AG04449 (cell line): ENCODE measurements at regions not wholly inside any gene's neighbourhood (a gene's known extent, or its start where the extent isn't known, plus 50 kb on each side); places are given as distances from the start of the nearest gene placed in this dataset.

Experiments
- CTCF ChIA-PET: fragments of 350-600 bp; formaldehyde crosslinking; extraction: SDS; loops from one replicate; lab custom pipeline; 2021; ENCODE audit warnings: antibody characterized with exemption; lab: Yijun Ruan, JAX
- POLR2A ChIA-PET: fragments of 400-600, 350-600 bp; formaldehyde crosslinking; extraction: SDS; loops from one replicate; lab custom pipeline; 2020; ENCODE audit warnings: antibody characterized with exemption, inconsistent platforms; lab: Yijun Ruan, JAX
- DNase-seq: peaks from one replicate; pipeline ENCODE4 v3.0.0-alpha.2; 2010; ENCODE audit warnings: low read depth, low spot score
- H3K4me3 ChIP-seq: 2 replicates; pipeline ENCODE4 v1.5.1; 2011; ENCODE audit warnings: low read depth, mild to moderate bottlenecking, control low read depth, low read length
- TF ChIP-seq, protein P1 (sequence below): IDR thresholded peaks from one replicate; pipeline ENCODE4 v1.5.1; 2011; ENCODE audit warnings: mild to moderate bottlenecking, moderate library complexity, low read length, control low read depth, inconsistent platforms; ENCODE audit not compliant: insufficient read depth; ENCODE audit errors: missing control alignments

DNA sequence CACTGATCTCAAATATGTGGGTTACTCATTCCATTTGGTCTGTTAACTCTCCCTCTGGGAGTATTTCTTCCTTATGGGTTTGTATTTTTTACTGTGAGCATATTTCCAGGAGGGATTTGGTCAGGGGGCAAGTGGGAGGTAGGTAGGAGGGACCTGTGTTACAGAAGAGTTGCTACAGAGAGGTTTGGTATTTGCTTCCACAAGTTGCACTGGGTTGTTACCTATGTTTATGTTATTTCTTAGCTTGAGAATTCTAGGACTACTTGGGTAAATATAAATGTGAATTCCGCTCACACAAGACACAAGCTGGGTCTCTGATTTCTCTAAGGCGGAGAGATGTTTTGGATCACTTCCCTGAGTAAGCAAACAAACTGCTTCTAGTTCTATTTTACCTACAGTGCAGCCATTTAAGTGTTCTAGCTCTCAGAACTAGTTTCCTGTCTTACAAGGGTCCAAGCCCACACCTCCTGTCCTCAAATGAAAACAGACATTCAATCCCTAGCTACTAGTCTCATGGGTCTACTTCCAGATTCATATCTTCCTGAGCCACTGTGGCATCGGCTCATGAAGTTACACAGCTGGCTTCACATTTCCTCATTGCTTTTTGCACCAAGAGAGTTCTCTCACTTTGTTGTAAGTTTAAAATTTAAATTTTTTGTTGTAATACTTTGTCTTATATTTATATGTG is 75.4 kb upstream of the PPP1R3C start:
- ChIA-PET POLR2A (no interaction called here), CTCF (interaction anchor here (1.0 to 1.6 kb wide), 3 partner anchors 15 to 305 kb away, joined by 3 to 6 read pairs (median 3); no protein-coding TSS in a partner anchor)
- DNase-seq = no peak
- TF ChIP-seq, protein P1, sequence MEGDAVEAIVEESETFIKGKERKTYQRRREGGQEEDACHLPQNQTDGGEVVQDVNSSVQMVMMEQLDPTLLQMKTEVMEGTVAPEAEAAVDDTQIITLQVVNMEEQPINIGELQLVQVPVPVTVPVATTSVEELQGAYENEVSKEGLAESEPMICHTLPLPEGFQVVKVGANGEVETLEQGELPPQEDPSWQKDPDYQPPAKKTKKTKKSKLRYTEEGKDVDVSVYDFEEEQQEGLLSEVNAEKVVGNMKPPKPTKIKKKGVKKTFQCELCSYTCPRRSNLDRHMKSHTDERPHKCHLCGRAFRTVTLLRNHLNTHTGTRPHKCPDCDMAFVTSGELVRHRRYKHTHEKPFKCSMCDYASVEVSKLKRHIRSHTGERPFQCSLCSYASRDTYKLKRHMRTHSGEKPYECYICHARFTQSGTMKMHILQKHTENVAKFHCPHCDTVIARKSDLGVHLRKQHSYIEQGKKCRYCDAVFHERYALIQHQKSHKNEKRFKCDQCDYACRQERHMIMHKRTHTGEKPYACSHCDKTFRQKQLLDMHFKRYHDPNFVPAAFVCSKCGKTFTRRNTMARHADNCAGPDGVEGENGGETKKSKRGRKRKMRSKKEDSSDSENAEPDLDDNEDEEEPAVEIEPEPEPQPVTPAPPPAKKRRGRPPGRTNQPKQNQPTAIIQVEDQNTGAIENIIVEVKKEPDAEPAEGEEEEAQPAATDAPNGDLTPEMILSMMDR = no peak
- H3K4me3 ChIP-seq = no peak overlapping the region

DNA sequence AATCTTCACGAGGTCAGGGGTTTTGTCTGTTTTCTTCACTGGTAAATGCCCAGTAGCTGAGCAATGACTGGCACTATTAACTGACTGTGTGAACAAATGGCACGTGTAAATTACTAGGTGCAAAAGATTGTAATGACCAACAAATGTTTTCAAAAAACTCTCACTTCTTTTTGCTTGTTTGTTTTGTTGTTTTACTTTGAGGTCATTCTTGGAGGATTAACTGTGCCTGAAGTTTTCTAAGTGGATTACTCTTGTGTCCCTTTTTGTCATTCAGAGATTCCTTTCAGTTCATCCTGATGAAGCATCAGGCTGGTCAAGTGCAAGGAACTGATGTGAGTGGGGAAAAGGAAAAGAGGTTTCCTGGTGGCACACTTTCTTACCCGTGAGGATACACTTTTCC is 74.4 kb upstream of the PPP1R3C start:
- TF ChIP-seq, protein P1 = no peak
- POLR2A ChIA-PET = no interaction called here
- H3K4me3 ChIP-seq = no peak overlapping the region
- DNase-seq = no peak
- CTCF ChIA-PET = interaction anchor here (1.0 kb wide), 1 partner anchor 71 kb away, joined by 3 read pairs; no protein-coding TSS in a partner anchor

DNA sequence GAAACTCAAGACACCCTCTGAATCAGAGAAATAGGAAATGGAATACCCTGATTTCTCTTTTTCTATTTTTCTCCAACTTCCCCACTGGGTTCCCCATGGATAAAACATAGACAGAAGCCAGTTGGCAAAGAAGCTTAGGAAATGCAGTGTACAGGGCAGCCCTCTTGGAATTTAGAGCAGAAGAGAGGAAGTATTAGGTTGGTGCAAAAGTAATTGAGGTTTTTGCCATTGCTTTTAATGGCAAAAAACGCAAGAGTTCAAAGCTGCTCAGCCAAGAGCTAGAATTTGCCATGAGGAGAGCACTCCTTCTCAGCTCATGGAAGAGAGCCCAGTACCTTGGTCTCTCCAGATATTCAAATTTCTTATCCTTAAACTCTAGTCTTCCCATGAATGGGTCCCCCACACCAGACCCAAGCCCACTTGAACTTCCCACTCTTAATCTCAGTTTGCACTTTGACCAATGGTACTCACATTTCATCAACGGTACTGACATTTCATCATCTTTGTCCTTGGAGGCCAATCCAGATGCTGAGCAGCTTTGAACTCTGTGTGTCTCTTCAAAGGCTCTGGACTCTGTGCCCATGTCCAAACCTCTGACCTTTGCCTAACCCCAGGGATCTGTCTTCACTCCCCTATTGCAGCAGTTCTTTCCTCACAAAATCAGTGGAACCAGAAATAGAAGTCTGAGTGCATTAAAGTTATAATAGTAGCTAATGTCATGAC is 73.2 kb upstream of the PPP1R3C start:
- H3K4me3 ChIP-seq = no peak overlapping the region
- no peak for DNase-seq
- CTCF ChIA-PET = interaction anchor here (0.9 to 1.4 kb wide), 2 partner anchors 11 to 12 kb away, joined by 3 to 4 read pairs; no protein-coding TSS in a partner anchor
- TF ChIP-seq, protein P1 = no peak
- POLR2A ChIA-PET = no interaction called here

DNA sequence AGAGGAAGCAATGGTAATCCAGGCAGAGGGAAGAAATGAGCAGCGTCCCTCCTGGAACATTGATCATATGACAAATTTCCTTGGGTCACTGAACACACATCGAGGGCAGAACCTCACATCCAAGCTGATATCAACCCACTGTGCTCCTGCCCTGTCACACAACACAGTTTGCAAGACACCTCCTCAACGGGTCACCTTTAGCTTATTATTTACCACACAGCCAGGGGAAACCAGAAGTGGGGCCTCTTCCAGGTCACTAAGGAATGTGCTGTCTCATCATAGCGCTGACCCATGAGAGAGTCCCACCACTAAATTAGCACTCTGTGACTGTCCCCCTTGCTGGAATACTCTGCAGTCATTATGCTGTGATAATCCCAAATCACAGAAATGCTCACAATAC is 69.7 kb upstream of the PPP1R3C start:
- TF ChIP-seq, protein P1 = no peak
- ChIA-PET CTCF (interaction anchor here (1.0 to 1.2 kb wide), 2 partner anchors 9 to 10 kb away, joined by 3 read pairs; no protein-coding TSS in a partner anchor), POLR2A (no interaction called here)
- no peak overlapping the region for H3K4me3 ChIP-seq
- DNase-seq = no peak

DNA sequence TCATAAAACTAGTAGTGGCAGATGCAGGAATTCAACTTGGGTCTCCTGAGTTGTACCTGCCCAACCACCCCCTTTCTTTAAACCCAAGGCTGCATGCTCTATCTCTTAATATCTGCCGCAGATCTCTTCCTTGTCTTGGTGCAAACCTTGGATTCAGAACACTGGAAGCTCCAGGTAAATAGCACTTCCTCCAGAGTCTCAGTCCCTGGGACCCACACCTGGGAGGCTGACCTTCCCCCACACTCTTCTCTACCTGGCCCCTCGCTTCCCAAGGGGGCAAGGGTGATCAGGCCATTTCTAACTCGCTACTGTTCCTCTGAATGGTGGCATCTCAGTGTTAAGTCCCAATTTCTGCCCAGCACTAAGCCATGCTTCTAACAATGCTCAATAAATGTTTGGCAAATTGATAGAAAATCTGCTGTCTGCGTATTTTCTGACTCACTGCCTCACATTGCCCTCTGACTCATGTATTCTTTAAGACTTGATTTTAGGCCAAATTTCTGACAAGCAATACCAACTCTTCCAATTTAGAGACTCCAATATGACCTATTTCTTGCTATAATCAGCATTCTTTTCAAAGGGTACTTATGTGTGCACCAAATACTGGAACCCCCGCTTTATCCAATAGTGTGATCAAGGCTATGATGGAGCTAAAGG is 68.0 kb upstream of the PPP1R3C start:
- CTCF ChIA-PET = interaction anchor here (1.2 to 2.7 kb wide), 2 partner anchors 65 to 208 kb away, joined by 3 to 14 read pairs; no protein-coding TSS in a partner anchor
- TF ChIP-seq, protein P1 = no peak
- no peak overlapping the region for H3K4me3 ChIP-seq
- POLR2A ChIA-PET = no interaction called here
- no peak for DNase-seq

DNA sequence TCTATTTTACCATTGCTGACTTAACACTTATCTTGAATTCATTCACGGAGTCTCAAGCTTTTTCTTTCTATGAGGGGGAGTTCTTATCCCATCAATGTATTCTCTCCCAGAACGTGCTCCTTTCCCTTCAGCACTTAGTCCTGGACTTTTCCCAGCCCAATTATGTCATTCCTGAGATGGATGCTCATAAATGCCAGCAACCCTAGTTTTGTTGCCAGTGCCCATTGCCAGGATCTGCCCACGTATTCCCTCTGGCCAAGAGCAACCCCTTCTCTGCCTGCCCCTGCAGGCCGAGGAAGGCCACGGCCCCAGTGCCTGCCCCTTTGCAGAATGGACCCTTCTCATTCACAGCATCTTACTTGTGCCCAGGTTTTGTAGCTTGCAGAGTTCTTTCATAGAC is 67.4 kb upstream of the PPP1R3C start:
- H3K4me3 ChIP-seq = no peak overlapping the region
- CTCF ChIA-PET = interaction anchor here (1.2 to 2.7 kb wide), 2 partner anchors 65 to 207 kb away, joined by 3 to 14 read pairs; no protein-coding TSS in a partner anchor
- no peak for DNase-seq
- POLR2A ChIA-PET = interaction anchor here (1.0 kb wide), 1 partner anchor 67 kb away, joined by 3 read pairs; no protein-coding TSS in a partner anchor
- TF ChIP-seq, protein P1 = no peak
